ENCODE measurements at regions not wholly inside any gene's neighbourhood (a gene's known extent, or its start where the extent isn't known, plus 50 kb on each side); places are given as distances from the start of the nearest gene placed in this dataset.

GRCh38 chr5:141785135-141785534, 93.1 kb downstream of the PCDH1 start:
- no peak overlapping the region for H3K27ac ChIP-seq
- DNase-seq (ENCODE audit: low spot score), result peak; percentile 49
- TF ChIP-seq CTCF (conservative IDR thresholded peaks at IDR 0.05; ENCODE audit: low read depth), result no peak
- ChIA-PET POLR2A (ENCODE audit: low non-redundant PET) (no interaction called here), CTCF (interaction anchor here (1.5 to 1.9 kb wide), 2 partner anchors 20 to 93 kb away, joined by 4 to 7 read pairs; partner anchors contain the start of gene PCDH1)

GRCh38 chr5:141784529-141784928, 93.7 kb downstream of the PCDH1 start:
- DNase-seq (ENCODE audit: low spot score), result no peak
- TF ChIP-seq CTCF (conservative IDR thresholded peaks at IDR 0.05; ENCODE audit: low read depth), result no peak
- H3K27ac ChIP-seq, result no peak overlapping the region
- ChIA-PET CTCF (interaction anchor here (1.9 kb wide), 1 partner anchor 19 kb away, joined by 7 read pairs; no protein-coding TSS in a partner anchor), POLR2A (ENCODE audit: low non-redundant PET) (no interaction called here)

- no peak overlapping the region for H3K27ac ChIP-seq
- ChIA-PET CTCF (interaction anchor here (1.9 kb wide), 1 partner anchor 18 kb away, joined by 7 read pairs; no protein-coding TSS in a partner anchor), POLR2A (ENCODE audit: low non-redundant PET) (interaction anchor here (0.6 kb wide), 1 partner anchor 37 kb away, joined by 6 read pairs; no protein-coding TSS in a partner anchor)
- DNase-seq (ENCODE audit: low spot score), result no peak
- no peak for TF ChIP-seq CTCF (conservative IDR thresholded peaks at IDR 0.05; ENCODE audit: low read depth)
Observed at GRCh38 chr5:141783947-141784296, 94.3 kb downstream of the PCDH1 start.

GRCh38 chr5:141783005-141783946, 94.9 kb downstream of the PCDH1 start:
- POLR2A ChIA-PET (ENCODE audit: low non-redundant PET), result interaction anchor here (0.6 kb wide), 1 partner anchor 36 kb away, joined by 6 read pairs; no protein-coding TSS in a partner anchor
- H3K27ac ChIP-seq, result no peak overlapping the region
- CTCF ChIA-PET, result interaction anchor here (1.9 kb wide), 1 partner anchor 18 kb away, joined by 7 read pairs; no protein-coding TSS in a partner anchor
- no peak for TF ChIP-seq CTCF (conservative IDR thresholded peaks at IDR 0.05; ENCODE audit: low read depth)
- DNase-seq (ENCODE audit: low spot score), result peak; percentile 91

GRCh38 chr5:141781910-141782309, 96.3 kb downstream of the PCDH1 start:
- DNase-seq (ENCODE audit: low spot score), result no peak
- ChIA-PET CTCF (interaction anchor here (0.9 to 2.4 kb wide), 3 partner anchors 14 to 97 kb away, joined by 3 to 8 read pairs (median 5); partner anchors contain the start of gene PCDH1), POLR2A (ENCODE audit: low non-redundant PET) (no interaction called here)
- H3K27ac ChIP-seq, result no peak overlapping the region
- no peak for TF ChIP-seq CTCF (conservative IDR thresholded peaks at IDR 0.05; ENCODE audit: low read depth)

GRCh38 chr5:141780952-141781781, 97.0 kb downstream of the PCDH1 start:
- no peak for DNase-seq (ENCODE audit: low spot score)
- POLR2A ChIA-PET (ENCODE audit: low non-redundant PET), result no interaction called here
- CTCF ChIA-PET, result interaction anchor here (0.5 to 2.4 kb wide), 4 partner anchors 13 to 180 kb away, joined by 3 to 8 read pairs (median 4); partner anchors contain the start of gene PCDH1

More at GRCh38 chr5:141780952-141781781, 97.0 kb downstream of the PCDH1 start:
- H3K27ac ChIP-seq, result no peak overlapping the region
- TF ChIP-seq CTCF (conservative IDR thresholded peaks at IDR 0.05; ENCODE audit: low read depth), result no peak
